PC-9 (cell line): ENCODE measurements at regions not wholly inside any gene's neighbourhood (a gene's known extent, or its start where the extent isn't known, plus 50 kb on each side); places are given as distances from the start of the nearest gene placed in this dataset.

ENCODE experiments used
- BruUV-seq: library from RNA; stranded (reverse); fragments of 400-500 nt; replicated peaks from 2 replicates; lab custom pipeline; 2021; lab: Mats Ljungman, UMichigan
- CTCF ChIA-PET: fragments of 300-600 bp; sonication (Branson Sonifier 250); formaldehyde crosslinking; loops from one replicate; lab custom pipeline; 2022; ENCODE audit warnings: antibody characterized with exemption; lab: Charles Lee
- POLR2A ChIA-PET: fragments of 300-600 bp; sonication (Branson Sonifier 250); formaldehyde crosslinking; loops from one replicate; lab custom pipeline; 2022; ENCODE audit warnings: antibody characterized with exemption; ENCODE audit not compliant: unreplicated experiment; lab: Charles Lee
- DNase-seq, 2 experiments: peaks; one replicate each; pipeline versions ENCODE4 v3.0.0 to v3.0.0-alpha.2; 2015 to 2022; ENCODE audit warnings: mixed read lengths in 1 of 2
- H2AFZ ChIP-seq: fragments of 200-600 bp; sonication (generic); 2 replicates; pipeline ENCODE4 v1.8.1; 2017; ENCODE audit warnings: antibody characterized with exemption
- H3F3A ChIP-seq: fragments of 200-600 bp; sonication (generic); 2 replicates; pipeline ENCODE4 v1.8.1; 2017; ENCODE audit warnings: antibody characterized with exemption, mild to moderate bottlenecking, low read depth; ENCODE audit not compliant: insufficient read depth
- H3K27ac ChIP-seq: fragments of 200-600 bp; sonication (generic); 2 replicates; pipeline ENCODE4 v1.6.1; 2016; ENCODE audit warnings: mixed run types
- H3K27me3 ChIP-seq: fragments of 200-600 bp; sonication (generic); 2 replicates; pipeline ENCODE4 v1.6.1; 2016; ENCODE audit warnings: low read depth, mixed run types; ENCODE audit not compliant: insufficient read depth
- H3K36me3 ChIP-seq: fragments of 200-600 bp; sonication (generic); 2 replicates; pipeline ENCODE4 v1.6.1; 2016; ENCODE audit warnings: low read depth, mixed run types
- H3K4me1 ChIP-seq: fragments of 200-600 bp; sonication (generic); replicated peaks from 2 replicates; pipeline ENCODE4 v1.6.1; 2016; ENCODE audit warnings: mixed run types; ENCODE audit not compliant: insufficient read depth
- H3K4me2 ChIP-seq: fragments of 200-600 bp; sonication (generic); 2 replicates; pipeline ENCODE4 v1.6.1; 2017; ENCODE audit warnings: mixed run types
- H3K4me3 ChIP-seq: fragments of 200-600 bp; sonication (generic); 2 replicates; pipeline ENCODE4 v1.6.1; 2016; ENCODE audit warnings: mixed run types
- H3K79me2 ChIP-seq: fragments of 200-600 bp; sonication (generic); 2 replicates; pipeline ENCODE4 v1.6.1; 2017; ENCODE audit warnings: low read depth, mixed run types
- H3K9me2 ChIP-seq: fragments of 200-600 bp; sonication (generic); 2 replicates; pipeline ENCODE4 v1.8.1; 2017; ENCODE audit warnings: mild to moderate bottlenecking; ENCODE audit not compliant: insufficient read depth
- H3K9me3 ChIP-seq: fragments of 200-600 bp; sonication (generic); 2 replicates; pipeline ENCODE4 v1.8.1; 2016; ENCODE audit warnings: low read depth; ENCODE audit not compliant: insufficient read depth
- H4K20me1 ChIP-seq: fragments of 200-600 bp; sonication (generic); 2 replicates; pipeline ENCODE4 v1.8.1; 2017; ENCODE audit not compliant: insufficient read depth
- CTCF ChIP-seq: fragments of 200-600 bp; sonication (generic); conservative IDR thresholded peaks from 2 replicates; pipeline ENCODE4 v1.6.1; 2017; ENCODE audit warnings: mixed run types, antibody characterized with exemption, mild to moderate bottlenecking, moderate library complexity
- EZH2 ChIP-seq: fragments of 200-600 bp; sonication (generic); IDR thresholded peaks from 2 replicates; pipeline ENCODE4 v1.8.0; 2017; ENCODE audit warnings: antibody characterized with exemption, low read depth
- intact Hi-C: fragments of 100-400 bp; cut with micrococcal nuclease; formaldehyde crosslinking; loops from one replicate; pipeline ENCODE4 v1.10.0; 2022; ENCODE audit not compliant: unreplicated experiment

- BruUV-seq = no TSS peak
- CTCF ChIA-PET = no interaction called here
- no peak for DNase-seq
Measured at GRCh38 chr22:49310354-49310753, 517.3 kb downstream of the BRD1 start.

GRCh38 chr22:49308300-49308699 lies 519.4 kb downstream of the BRD1 start:
- TF ChIP-seq EZH2 (no peak), CTCF (no peak)

More at GRCh38 chr22:49310354-49310753, 517.3 kb downstream of the BRD1 start:
- H3K27ac ChIP-seq = no peak overlapping the region
- no peaks in the 10 kb centered on the region for H3K4me1 ChIP-seq
- no peaks in the 10 kb centered on the region for H3K9me3 ChIP-seq
- intact Hi-C loops = no loop called here
- H2AFZ ChIP-seq = no peak overlapping the region
- no peaks in the 10 kb centered on the region for H3K36me3 ChIP-seq
- H3K27me3 ChIP-seq = peaks cover 91% of the 10 kb centered on the region
- no peaks in the 10 kb centered on the region for H3K79me2 ChIP-seq
- POLR2A ChIA-PET = no interaction called here
- TF ChIP-seq EZH2 = no peak
- TF ChIP-seq CTCF = no peak
- no peak overlapping the region for H3K4me3 ChIP-seq
- H3K4me2 ChIP-seq = no peak overlapping the region
- H4K20me1 ChIP-seq = peaks cover 4% of the 10 kb centered on the region
- no peaks in the 10 kb centered on the region for H3K9me2 ChIP-seq
- H3F3A ChIP-seq = no peaks in the 10 kb centered on the region

GRCh38 chr22:49307870-49308269 lies 519.8 kb downstream of the BRD1 start:
- TF ChIP-seq EZH2 (no peak), CTCF (no peak)
- H3K36me3 ChIP-seq = no peaks in the 10 kb centered on the region
- H4K20me1 ChIP-seq = peaks cover 9% of the 10 kb centered on the region
- no peak overlapping the region for H3K4me3 ChIP-seq
- H3K9me3 ChIP-seq = no peaks in the 10 kb centered on the region
- POLR2A ChIA-PET = no interaction called here
- no peaks in the 10 kb centered on the region for H3F3A ChIP-seq
- H3K9me2 ChIP-seq = no peaks in the 10 kb centered on the region
- BruUV-seq = no TSS peak
- intact Hi-C loops = no loop called here
- no peak overlapping the region for H2AFZ ChIP-seq
- no peak overlapping the region for H3K4me2 ChIP-seq
- no peaks in the 10 kb centered on the region for H3K79me2 ChIP-seq
- no peak for DNase-seq
- CTCF ChIA-PET = no interaction called here
- no peak overlapping the region for H3K27ac ChIP-seq
- H3K4me1 ChIP-seq = no peaks in the 10 kb centered on the region
- peaks cover 99% of the 10 kb centered on the region for H3K27me3 ChIP-seq

More at GRCh38 chr22:49308300-49308699, 519.4 kb downstream of the BRD1 start:
- Histone ChIP-seq H2AFZ (no peak overlapping the region), H3K79me2 (no peaks in the 10 kb centered on the region), H3K36me3 (no peaks in the 10 kb centered on the region), H3K4me1 (no peaks in the 10 kb centered on the region), H3K27ac (no peak overlapping the region), H4K20me1 (peaks cover 9% of the 10 kb centered on the region), H3K4me3 (no peak overlapping the region), H3K9me2 (no peaks in the 10 kb centered on the region), H3K4me2 (no peak overlapping the region), H3K27me3 (peaks cover 99% of the 10 kb centered on the region), H3F3A (no peaks in the 10 kb centered on the region), H3K9me3 (no peaks in the 10 kb centered on the region)
- intact Hi-C loops = no loop called here
- CTCF ChIA-PET = no interaction called here
- POLR2A ChIA-PET = no interaction called here
- no TSS peak for BruUV-seq
- no peak for DNase-seq
